ENCODE measurements at regions not wholly inside any gene's neighbourhood (a gene's known extent, or its start where the extent isn't known, plus 50 kb on each side); places are given as distances from the start of the nearest gene placed in this dataset.

- no peak for DNase-seq
These were observed 912.9 kb upstream of the INTU start for GRCh38 chr4:126719852-126720251.

GRCh38 chr4:126725906-126726305, 906.9 kb upstream of the INTU start:
- no peak for DNase-seq

- no peak for DNase-seq
These were observed 905.3 kb upstream of the INTU start for GRCh38 chr4:126727461-126727860.

- DNase-seq: no peak
These were observed 901.7 kb upstream of the INTU start for GRCh38 chr4:126731062-126731461.

- DNase-seq: no peak
These were observed 899.5 kb upstream of the INTU start for GRCh38 chr4:126733301-126733700.

- no peak for DNase-seq
These were observed 898.3 kb upstream of the INTU start for GRCh38 chr4:126734465-126734864.

- no peak for DNase-seq
These were observed 897.2 kb upstream of the INTU start for GRCh38 chr4:126735294-126736132.

GRCh38 chr4:126736133-126736518, 896.6 kb upstream of the INTU start:
- DNase-seq: no peak

- no peak for DNase-seq
These were observed 894.7 kb upstream of the INTU start for GRCh38 chr4:126737899-126738526.

GRCh38 chr4:126738527-126738923, 894.2 kb upstream of the INTU start:
- no peak for DNase-seq

- no peak for DNase-seq
These were observed 893.8 kb upstream of the INTU start for GRCh38 chr4:126738926-126739325.

- no peak for DNase-seq
These were observed 892.1 kb upstream of the INTU start for GRCh38 chr4:126740687-126741086.

GRCh38 chr4:126742048-126742447, 890.7 kb upstream of the INTU start:
- DNase-seq: no peak

- no peak for DNase-seq
These were observed 889.9 kb upstream of the INTU start for GRCh38 chr4:126742885-126743284.

- DNase-seq: no peak
These were observed 884.0 kb upstream of the INTU start for GRCh38 chr4:126748736-126749135.

GRCh38 chr4:126750723-126751122, 882.0 kb upstream of the INTU start:
- DNase-seq: no peak

- no peak for DNase-seq
These were observed 880.6 kb upstream of the INTU start for GRCh38 chr4:126752126-126752525.

- no peak for DNase-seq
These were observed 880.1 kb upstream of the INTU start for GRCh38 chr4:126752702-126753101.

- DNase-seq: no peak
These were observed 879.2 kb upstream of the INTU start for GRCh38 chr4:126753592-126753991.

- DNase-seq: no peak
These were observed 877.3 kb upstream of the INTU start for GRCh38 chr4:126755506-126755905.

GRCh38 chr4:126756050-126756829, 876.5 kb upstream of the INTU start:
- DNase-seq: no peak

GRCh38 chr4:126757219-126757618, 875.5 kb upstream of the INTU start:
- DNase-seq: no peak

GRCh38 chr4:126758493-126758892, 874.3 kb upstream of the INTU start:
- DNase-seq: no peak
